ENCODE measurements at regions not wholly inside any gene's neighbourhood (a gene's known extent, or its start where the extent isn't known, plus 50 kb on each side); places are given as distances from the start of the nearest gene placed in this dataset.

DNA sequence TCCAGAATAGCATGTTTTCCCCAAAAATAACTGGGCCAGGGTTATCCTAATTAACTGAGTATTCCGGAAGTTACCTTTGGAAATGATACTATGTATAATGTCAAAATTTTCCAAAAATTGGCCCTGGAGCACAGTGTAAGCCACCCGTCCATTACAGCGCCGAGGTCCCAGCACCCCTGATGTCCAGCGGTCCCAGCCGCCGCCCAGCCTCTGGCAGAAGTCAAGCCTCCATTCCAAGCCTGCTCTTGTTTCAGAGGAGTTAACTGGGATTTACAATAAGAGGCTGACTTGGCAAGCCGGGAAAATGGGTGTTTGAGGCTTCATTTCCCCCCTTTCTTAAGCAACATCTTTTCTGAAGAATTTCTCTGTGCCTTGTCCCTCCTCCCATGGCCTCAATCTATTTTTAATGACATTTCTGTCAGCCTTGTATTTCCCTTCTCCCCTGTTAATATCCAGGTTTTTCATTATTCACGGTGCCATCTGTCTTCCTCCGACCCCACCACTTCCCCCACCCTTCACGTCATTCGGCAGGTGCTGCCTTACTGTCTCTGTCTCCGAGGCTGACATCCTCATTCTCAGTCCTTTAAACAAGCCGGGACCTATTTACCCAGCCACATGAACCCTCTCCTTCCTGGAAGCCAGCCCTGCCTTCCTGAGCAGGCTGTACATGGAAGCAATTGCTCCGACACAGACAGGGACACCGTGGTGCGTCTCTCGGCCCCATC lies 490.9 kb downstream of the NPHP4 start:
- H3K27me3 ChIP-seq (ENCODE audit: low read depth, low read length) = peaks cover 11% of the 10 kb centered on the region
- H3K27ac ChIP-seq (ENCODE audit: low read length) = no peak overlapping the region
- H3K4me3 ChIP-seq (ENCODE audit: low read depth in 1 of 2, low read length in 2 of 2) = no peak overlapping the region
- peaks cover 0 to 8% of the 10 kb centered on the region in 2 donors for H3K4me1 ChIP-seq (ENCODE audit: control insufficient read depth in 1 of 2, insufficient read depth in 2 of 2, low read length in 2 of 2)
- H3K36me3 ChIP-seq (ENCODE audit: control insufficient read depth in 1 of 2, insufficient read depth in 2 of 2, low read length in 2 of 2) = no peaks in the 10 kb centered on the region
- no peaks in the 10 kb centered on the region for H3K9me3 ChIP-seq (ENCODE audit: control insufficient read depth in 1 of 2, low read length in 2 of 2)

DNA sequence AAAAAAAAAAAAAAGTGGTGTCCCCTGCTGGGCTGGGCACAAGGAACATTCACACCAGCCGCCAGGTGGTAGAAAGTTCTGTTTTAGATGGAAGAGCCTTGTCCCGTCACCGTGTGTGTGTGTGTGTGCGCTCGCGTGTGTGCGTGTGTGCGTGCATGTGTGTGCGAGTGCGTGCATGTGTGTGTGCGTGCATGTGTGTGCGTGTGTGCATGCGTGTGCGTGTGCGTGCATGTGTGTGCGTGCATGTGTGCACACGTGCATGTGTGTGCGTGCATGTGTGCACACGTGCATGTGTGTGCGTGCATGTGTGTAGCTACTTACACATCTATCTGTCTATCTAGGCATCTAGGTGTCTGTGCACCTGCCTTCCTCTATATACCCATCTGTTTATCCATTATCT lies 491.7 kb downstream of the NPHP4 start:
- Histone ChIP-seq H3K4me1 (ENCODE audit: control insufficient read depth in 1 of 2, insufficient read depth in 2 of 2, low read length in 2 of 2) (peaks cover 0 to 8% of the 10 kb centered on the region in 2 donors), H3K4me3 (ENCODE audit: low read depth in 1 of 2, low read length in 2 of 2) (no peak overlapping the region), H3K27ac (ENCODE audit: low read length) (no peak overlapping the region), H3K9me3 (ENCODE audit: control insufficient read depth in 1 of 2, low read length in 2 of 2) (no peaks in the 10 kb centered on the region), H3K36me3 (ENCODE audit: control insufficient read depth in 1 of 2, insufficient read depth in 2 of 2, low read length in 2 of 2) (no peaks in the 10 kb centered on the region), H3K27me3 (ENCODE audit: low read depth, low read length) (peaks cover 11% of the 10 kb centered on the region)

DNA sequence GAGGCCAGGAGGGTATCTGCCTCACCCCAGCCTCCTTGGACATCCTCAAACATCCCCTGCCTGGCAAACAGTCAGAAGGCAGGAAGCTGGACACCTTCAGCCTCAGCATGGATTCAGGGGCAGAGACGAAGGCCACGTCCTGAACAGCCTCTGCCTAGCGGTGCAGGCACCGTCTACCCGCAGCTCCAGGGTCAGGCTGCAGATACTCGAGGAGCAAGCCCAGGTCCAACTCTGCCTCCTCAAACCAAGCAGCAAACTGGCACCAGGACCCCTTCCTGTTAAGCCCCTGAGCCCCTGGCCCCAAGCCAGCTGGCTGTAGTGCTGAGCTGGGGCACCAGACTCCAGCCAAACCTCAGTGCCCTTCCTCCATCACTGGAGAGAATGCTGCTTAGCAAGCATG lies 494.7 kb downstream of the NPHP4 start:
- no peaks in the 10 kb centered on the region for H3K9me3 ChIP-seq (ENCODE audit: control insufficient read depth in 1 of 2, low read length in 2 of 2)
- H3K36me3 ChIP-seq (ENCODE audit: control insufficient read depth in 1 of 2, insufficient read depth in 2 of 2, low read length in 2 of 2) = no peaks in the 10 kb centered on the region
- H3K27me3 ChIP-seq (ENCODE audit: low read depth, low read length) = peaks cover 4% of the 10 kb centered on the region
- H3K4me1 ChIP-seq (ENCODE audit: control insufficient read depth in 1 of 2, insufficient read depth in 2 of 2, low read length in 2 of 2) = peaks cover 0 to 10% of the 10 kb centered on the region in 2 donors
- no peak overlapping the region for H3K27ac ChIP-seq (ENCODE audit: low read length)
- no peak overlapping the region for H3K4me3 ChIP-seq (ENCODE audit: low read depth in 1 of 2, low read length in 2 of 2)

DNA sequence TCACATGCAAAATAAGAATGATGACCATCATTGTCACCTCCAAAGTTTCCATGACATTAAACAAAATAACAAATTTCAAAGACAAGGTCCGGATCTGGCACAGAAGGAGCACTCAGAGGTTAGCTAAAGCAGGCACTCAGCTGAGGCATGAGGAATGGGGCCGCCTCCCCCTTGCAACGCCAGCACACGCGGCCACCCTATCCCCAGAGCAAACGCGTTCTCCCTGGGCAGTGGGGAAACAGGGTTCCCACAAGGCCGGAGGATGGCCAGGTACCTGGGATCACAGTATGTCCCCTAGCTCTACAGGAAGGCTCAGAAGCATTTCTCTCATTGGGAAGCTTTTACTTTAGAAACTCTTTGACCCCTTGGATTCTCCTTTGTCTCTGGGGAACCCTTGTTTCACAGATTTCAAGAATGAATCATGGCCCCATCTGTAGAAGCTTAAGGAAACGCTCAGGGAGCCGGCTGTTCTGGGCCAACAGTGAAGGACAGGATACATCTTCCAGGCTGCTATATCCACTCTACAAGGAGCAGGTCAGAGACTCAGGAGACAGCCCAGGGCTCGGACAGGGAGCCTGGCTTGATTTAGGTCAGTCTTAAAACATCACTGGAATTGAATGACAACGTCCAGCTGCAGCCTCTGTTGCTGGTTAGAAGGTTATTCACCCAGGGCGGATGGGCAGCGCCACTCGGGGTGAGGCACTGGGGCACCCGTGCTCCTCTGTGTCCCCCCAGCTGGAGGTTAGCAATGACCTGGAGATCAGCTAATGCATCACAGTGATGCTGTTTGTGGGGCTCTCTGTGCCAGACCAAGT lies 496.4 kb downstream of the NPHP4 start:
- no peaks in the 10 kb centered on the region for H3K36me3 ChIP-seq (ENCODE audit: control insufficient read depth in 1 of 2, insufficient read depth in 2 of 2, low read length in 2 of 2)
- peaks cover 0 to 9% of the 10 kb centered on the region in 2 donors for H3K4me1 ChIP-seq (ENCODE audit: control insufficient read depth in 1 of 2, insufficient read depth in 2 of 2, low read length in 2 of 2)
- H3K9me3 ChIP-seq (ENCODE audit: control insufficient read depth in 1 of 2, low read length in 2 of 2) = no peaks in the 10 kb centered on the region
- H3K4me3 ChIP-seq (ENCODE audit: low read depth in 1 of 2, low read length in 2 of 2) = no peak overlapping the region
- H3K27ac ChIP-seq (ENCODE audit: low read length) = no peak overlapping the region
- peaks cover 4% of the 10 kb centered on the region for H3K27me3 ChIP-seq (ENCODE audit: low read depth, low read length)

DNA sequence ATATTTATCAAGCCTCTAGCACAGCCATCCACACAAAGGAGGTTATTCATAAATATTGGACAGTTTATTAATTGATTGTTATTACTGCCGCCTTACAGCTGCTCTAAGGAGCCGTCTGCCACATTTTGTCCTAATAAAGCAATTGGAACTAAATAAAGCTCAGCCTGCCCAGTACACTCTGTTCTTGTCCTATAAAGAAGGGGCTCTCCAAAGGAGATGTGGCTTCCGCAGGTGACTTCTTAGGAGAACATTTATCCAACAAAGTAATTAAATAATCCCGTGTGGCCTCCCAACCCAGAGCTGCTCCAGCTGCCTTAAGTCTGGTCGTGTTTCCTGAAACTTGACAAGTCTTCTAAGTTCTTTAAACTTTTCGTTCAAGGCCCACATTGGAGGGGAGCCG lies 497.7 kb downstream of the NPHP4 start:
- Histone ChIP-seq H3K4me3 (ENCODE audit: low read depth in 1 of 2, low read length in 2 of 2) (no peak overlapping the region), H3K9me3 (ENCODE audit: control insufficient read depth in 1 of 2, low read length in 2 of 2) (no peaks in the 10 kb centered on the region), H3K27me3 (ENCODE audit: low read depth, low read length) (peaks cover 4% of the 10 kb centered on the region), H3K27ac (ENCODE audit: low read length) (no peak overlapping the region), H3K36me3 (ENCODE audit: control insufficient read depth in 1 of 2, insufficient read depth in 2 of 2, low read length in 2 of 2) (no peaks in the 10 kb centered on the region), H3K4me1 (ENCODE audit: control insufficient read depth in 1 of 2, insufficient read depth in 2 of 2, low read length in 2 of 2) (peaks cover 0 to 9% of the 10 kb centered on the region in 2 donors)

DNA sequence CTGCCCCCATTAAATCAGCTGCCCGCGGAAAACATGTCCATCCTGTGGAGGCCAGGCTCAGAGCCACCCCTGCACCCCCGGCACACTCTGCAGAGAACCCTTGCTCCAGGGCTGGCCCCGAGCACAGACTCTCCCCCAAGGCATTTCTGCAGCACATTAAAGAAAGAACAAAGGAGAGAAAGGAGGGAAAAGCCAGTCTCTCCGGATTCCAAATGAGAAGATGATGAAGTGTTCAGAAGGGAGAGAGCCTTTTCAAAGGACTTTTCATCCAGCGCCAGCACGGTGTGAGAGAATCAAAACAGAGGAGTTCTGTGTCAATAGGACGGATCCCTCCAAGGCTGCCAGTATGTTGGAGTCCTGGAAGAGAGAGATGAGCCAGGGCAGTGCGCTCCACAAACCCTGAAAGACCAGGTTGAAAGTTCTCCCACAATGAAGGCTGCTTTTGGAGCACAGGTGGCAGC lies 498.3 kb downstream of the NPHP4 start:
- H3K4me3 ChIP-seq (ENCODE audit: low read depth in 1 of 2, low read length in 2 of 2) = no peak overlapping the region
- peaks cover 4% of the 10 kb centered on the region for H3K27me3 ChIP-seq (ENCODE audit: low read depth, low read length)
- peaks cover 0 to 9% of the 10 kb centered on the region in 2 donors for H3K4me1 ChIP-seq (ENCODE audit: control insufficient read depth in 1 of 2, insufficient read depth in 2 of 2, low read length in 2 of 2)
- no peak overlapping the region for H3K27ac ChIP-seq (ENCODE audit: low read length)
- H3K9me3 ChIP-seq (ENCODE audit: control insufficient read depth in 1 of 2, low read length in 2 of 2) = no peaks in the 10 kb centered on the region
- no peaks in the 10 kb centered on the region for H3K36me3 ChIP-seq (ENCODE audit: control insufficient read depth in 1 of 2, insufficient read depth in 2 of 2, low read length in 2 of 2)

DNA sequence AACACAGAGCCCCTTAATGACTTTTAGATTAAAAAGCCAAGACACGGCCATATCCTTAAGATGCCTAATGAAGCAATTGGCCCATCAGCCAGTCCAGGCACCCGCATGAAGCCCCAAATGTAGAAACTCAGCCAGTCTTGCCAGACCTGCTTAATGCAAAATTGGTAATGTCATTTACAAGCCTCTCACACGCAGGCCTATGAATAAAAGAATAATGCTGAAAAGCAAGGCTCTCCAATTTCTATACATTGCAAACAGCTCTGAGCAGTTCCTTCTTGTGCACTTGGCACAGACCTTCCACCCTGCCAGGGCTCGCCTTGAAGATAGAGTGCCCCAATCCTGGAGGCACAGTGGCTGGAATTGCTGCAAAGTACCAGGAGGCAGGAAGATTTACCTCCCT lies 498.9 kb downstream of the NPHP4 start:
- H3K36me3 ChIP-seq (ENCODE audit: control insufficient read depth in 1 of 2, insufficient read depth in 2 of 2, low read length in 2 of 2) = no peaks in the 10 kb centered on the region
- no peak overlapping the region for H3K4me3 ChIP-seq (ENCODE audit: low read depth in 1 of 2, low read length in 2 of 2)
- H3K4me1 ChIP-seq (ENCODE audit: control insufficient read depth in 1 of 2, insufficient read depth in 2 of 2, low read length in 2 of 2) = peaks cover 0 to 9% of the 10 kb centered on the region in 2 donors
- H3K27ac ChIP-seq (ENCODE audit: low read length) = no peak overlapping the region
- H3K27me3 ChIP-seq (ENCODE audit: low read depth, low read length) = peaks cover 4% of the 10 kb centered on the region
- no peaks in the 10 kb centered on the region for H3K9me3 ChIP-seq (ENCODE audit: control insufficient read depth in 1 of 2, low read length in 2 of 2)

DNA sequence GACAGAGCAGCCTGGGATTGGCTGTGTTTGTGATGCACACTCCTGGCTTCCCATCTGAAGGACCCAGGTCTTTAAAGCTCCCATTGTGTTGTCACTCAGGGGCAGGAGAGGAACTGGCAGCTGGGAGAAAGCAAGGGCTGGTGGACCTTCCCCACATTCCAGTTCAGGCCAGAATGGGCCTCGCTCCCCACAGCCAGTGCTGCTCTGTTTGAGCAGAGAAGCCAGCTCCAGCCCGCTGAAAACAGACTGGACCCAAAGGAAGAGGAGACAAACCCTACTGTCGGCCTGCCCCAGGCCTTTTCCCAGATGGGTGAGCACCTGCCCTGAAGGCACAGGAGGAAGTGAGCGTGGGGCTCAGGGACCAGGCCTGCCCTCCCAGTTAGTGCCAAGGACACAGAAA lies 499.4 kb downstream of the NPHP4 start:
- Histone ChIP-seq H3K4me1 (ENCODE audit: control insufficient read depth in 1 of 2, insufficient read depth in 2 of 2, low read length in 2 of 2) (peaks cover 0 to 9% of the 10 kb centered on the region in 2 donors), H3K9me3 (ENCODE audit: control insufficient read depth in 1 of 2, low read length in 2 of 2) (no peaks in the 10 kb centered on the region), H3K27me3 (ENCODE audit: low read depth, low read length) (peaks cover 4% of the 10 kb centered on the region), H3K27ac (ENCODE audit: low read length) (no peak overlapping the region), H3K4me3 (ENCODE audit: low read depth in 1 of 2, low read length in 2 of 2) (no peak overlapping the region), H3K36me3 (ENCODE audit: control insufficient read depth in 1 of 2, insufficient read depth in 2 of 2, low read length in 2 of 2) (no peaks in the 10 kb centered on the region)

DNA sequence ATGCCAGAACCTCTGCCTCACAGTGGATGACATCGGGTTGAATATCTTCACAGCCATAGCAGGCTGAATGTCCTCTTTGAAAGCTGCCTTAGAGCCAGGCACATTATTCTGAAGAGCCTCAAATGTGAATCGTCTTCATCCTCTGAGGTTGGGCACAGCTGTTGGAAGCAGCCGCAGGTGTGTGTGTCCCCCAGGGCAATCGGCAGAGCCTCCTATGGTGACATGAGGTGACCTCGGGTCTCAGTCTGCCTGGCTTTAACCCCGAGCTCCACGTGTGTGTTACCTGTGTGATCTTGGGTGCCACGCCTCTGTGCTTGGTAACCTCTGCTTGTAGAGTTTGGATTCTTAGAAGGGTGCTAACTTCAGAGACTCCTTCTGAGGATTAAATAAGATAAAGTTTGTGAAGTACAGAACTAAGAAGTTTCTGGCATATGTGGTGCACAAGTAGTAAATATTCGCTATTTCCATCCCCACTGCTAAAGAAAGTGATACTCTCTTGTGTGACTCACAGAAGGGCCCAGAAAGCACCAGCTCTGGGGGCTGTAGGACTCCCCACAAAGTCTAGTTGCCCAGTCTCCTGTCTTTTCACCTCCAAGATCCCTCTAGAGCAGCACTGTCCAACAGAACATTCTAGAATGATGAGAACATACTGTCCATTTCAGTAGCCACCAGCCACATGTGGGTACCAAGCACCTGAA lies 500.9 kb downstream of the NPHP4 start:
- Histone ChIP-seq H3K36me3 (ENCODE audit: control insufficient read depth in 1 of 2, insufficient read depth in 2 of 2, low read length in 2 of 2) (no peaks in the 10 kb centered on the region), H3K9me3 (ENCODE audit: control insufficient read depth in 1 of 2, low read length in 2 of 2) (no peaks in the 10 kb centered on the region), H3K27ac (ENCODE audit: low read length) (no peak overlapping the region), H3K4me3 (ENCODE audit: low read depth in 1 of 2, low read length in 2 of 2) (no peak overlapping the region), H3K27me3 (ENCODE audit: low read depth, low read length) (peaks cover 4% of the 10 kb centered on the region), H3K4me1 (ENCODE audit: control insufficient read depth in 1 of 2, insufficient read depth in 2 of 2, low read length in 2 of 2) (peaks cover 0 to 9% of the 10 kb centered on the region in 2 donors)

DNA sequence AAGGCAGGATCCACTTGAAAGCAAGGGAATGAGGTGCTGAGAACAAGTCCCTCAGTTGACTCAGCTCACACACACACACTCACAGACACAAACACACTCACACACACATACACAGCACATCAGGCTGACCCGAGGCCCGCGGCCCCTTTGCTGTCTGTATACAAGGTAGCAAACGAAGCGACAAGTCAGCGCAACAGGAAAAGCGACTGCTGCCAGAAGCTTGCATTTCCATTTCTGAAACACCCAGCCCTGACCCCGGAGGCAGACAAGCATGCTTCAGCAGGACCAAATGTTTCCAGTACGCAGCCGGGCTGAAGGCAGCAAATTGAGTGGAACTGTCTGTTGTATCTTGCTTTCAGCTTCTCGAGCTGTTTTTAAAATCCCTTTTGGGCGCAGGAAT lies 501.6 kb downstream of the NPHP4 start:
- peaks cover 11% of the 10 kb centered on the region for H3K27me3 ChIP-seq (ENCODE audit: low read depth, low read length)
- H3K27ac ChIP-seq (ENCODE audit: low read length) = no peak overlapping the region
- H3K36me3 ChIP-seq (ENCODE audit: control insufficient read depth in 1 of 2, insufficient read depth in 2 of 2, low read length in 2 of 2) = no peaks in the 10 kb centered on the region
- H3K4me1 ChIP-seq (ENCODE audit: control insufficient read depth in 1 of 2, insufficient read depth in 2 of 2, low read length in 2 of 2) = peaks cover 0 to 9% of the 10 kb centered on the region in 2 donors
- no peaks in the 10 kb centered on the region for H3K9me3 ChIP-seq (ENCODE audit: control insufficient read depth in 1 of 2, low read length in 2 of 2)
- H3K4me3 ChIP-seq (ENCODE audit: low read depth in 1 of 2, low read length in 2 of 2) = no peak overlapping the region

DNA sequence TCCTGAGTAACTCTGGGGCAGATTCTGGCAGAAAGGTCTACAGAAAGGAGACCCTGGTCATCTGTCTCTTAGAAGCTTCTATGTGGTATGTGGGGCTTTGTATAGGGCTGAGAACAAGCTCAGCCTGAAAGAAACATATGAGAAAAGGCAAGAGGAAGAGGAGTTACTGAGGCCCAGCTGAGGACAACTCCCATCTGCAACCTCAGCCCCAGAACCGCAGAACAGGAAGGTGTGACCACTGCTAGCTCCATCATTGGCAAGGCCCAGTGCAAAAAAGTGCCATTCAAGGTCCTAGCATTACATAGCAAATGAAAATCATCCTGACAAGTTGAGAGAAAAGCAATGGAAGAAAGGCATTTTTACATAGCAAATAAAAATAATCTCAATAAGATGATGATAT lies 503.8 kb downstream of the NPHP4 start:
- Histone ChIP-seq H3K27me3 (ENCODE audit: low read depth, low read length) (peaks cover 16% of the 10 kb centered on the region), H3K9me3 (ENCODE audit: control insufficient read depth in 1 of 2, low read length in 2 of 2) (no peaks in the 10 kb centered on the region), H3K27ac (ENCODE audit: low read length) (no peak overlapping the region), H3K36me3 (ENCODE audit: control insufficient read depth in 1 of 2, insufficient read depth in 2 of 2, low read length in 2 of 2) (no peaks in the 10 kb centered on the region), H3K4me3 (ENCODE audit: low read depth in 1 of 2, low read length in 2 of 2) (no peak overlapping the region), H3K4me1 (ENCODE audit: control insufficient read depth in 1 of 2, insufficient read depth in 2 of 2, low read length in 2 of 2) (peaks cover 0 to 2% of the 10 kb centered on the region in 2 donors)

All from muscle layer of duodenum (tissue), 2 donors.